NT2/D1 (cell line): ENCODE measurements at regions not wholly inside any gene's neighbourhood (a gene's known extent, or its start where the extent isn't known, plus 50 kb on each side); places are given as distances from the start of the nearest gene placed in this dataset.

Experiments
- SUZ12 ChIP-seq: IDR thresholded peaks from 2 replicates; pipeline ENCODE4 v1.6.1; 2011; ENCODE audit not compliant: insufficient read length, insufficient read depth; ENCODE audit errors: extremely low read depth
- YY1 ChIP-seq: IDR thresholded peaks from 2 replicates; pipeline ENCODE4 v1.6.1; 2011; ENCODE audit not compliant: insufficient read length, insufficient read depth
- ZNF274 ChIP-seq: IDR thresholded peaks from 2 replicates; pipeline ENCODE4 v1.6.1; 2011; ENCODE audit warnings: mild to moderate bottlenecking, low read depth, low read length

GRCh38 chr7:18224138-18224537, 196.5 kb upstream of the PRPS1L1 start:
- TF ChIP-seq YY1 (no peak), SUZ12 (no peak), ZNF274 (no peak)
